ENCODE measurements at regions not wholly inside any gene's neighbourhood (a gene's known extent, or its start where the extent isn't known, plus 50 kb on each side); places are given as distances from the start of the nearest gene placed in this dataset.
"Not testable (repeated sequence)": the region's sequence is repeated elsewhere in the genome, so short reads cannot be mapped to it uniquely, and the experiment has no call there.

GRCh38 chr17:21470422-21470821 lies 94.3 kb downstream of the KCNJ12 start:
- H3K9me3 Mint-ChIP-seq; H3K4me1 Mint-ChIP-seq (ENCODE audit: low read depth); ATAC-seq (ENCODE audit: poor library complexity); intact Hi-C loops (cut with DNase I, micrococcal nuclease); H3K27ac Mint-ChIP-seq; POLR2A ChIA-PET; H3K9me3 ChIP-seq (ENCODE audit: control insufficient read depth in 1 of 2, insufficient read depth in 1 of 2, low read length in 2 of 2); H3K27ac ChIP-seq (ENCODE audit: low read depth in 1 of 2, low read length in 2 of 2); DNase-seq; H3K27me3 ChIP-seq (ENCODE audit: control insufficient read depth in 1 of 2, insufficient read depth in 2 of 2, low read length in 2 of 2); H3K4me1 ChIP-seq (ENCODE audit: insufficient read depth, low read length); H3K4me3 ChIP-seq (ENCODE audit: low read length); H3K4me3 Mint-ChIP-seq; H3K36me3 Mint-ChIP-seq (ENCODE audit: low read depth); H3K36me3 ChIP-seq (ENCODE audit: insufficient read depth, low read length): not testable (repeated sequence)
- peaks cover 13% of the 10 kb centered on the region for H3K27me3 Mint-ChIP-seq
- CTCF ChIA-PET: interaction anchor here (1.5 kb wide), 1 partner anchor 13 kb away, joined by 3 read pairs; no protein-coding TSS in a partner anchor

- Histone ChIP-seq H3K4me1 (ENCODE audit: insufficient read depth, low read length) (no peaks in the 10 kb centered on the region), H3K27ac (ENCODE audit: low read depth in 1 of 2, low read length in 2 of 2) (no peak overlapping the region), H3K27me3 (ENCODE audit: control insufficient read depth in 1 of 2, insufficient read depth in 2 of 2, low read length in 2 of 2) (no peaks in the 10 kb centered on the region), H3K4me3 (ENCODE audit: low read length) (no peak overlapping the region), H3K9me3 (ENCODE audit: control insufficient read depth in 1 of 2, insufficient read depth in 1 of 2, low read length in 2 of 2) (no peaks in the 10 kb centered on the region), H3K36me3 (ENCODE audit: insufficient read depth, low read length) (no peaks in the 10 kb centered on the region)
- Mint-ChIP-seq H3K9me3 (no peaks in the 10 kb centered on the region), H3K4me1 (ENCODE audit: low read depth) (no peaks in the 10 kb centered on the region), H3K27me3 (peaks cover 16% of the 10 kb centered on the region), H3K4me3 (no peak overlapping the region), H3K27ac (no peak overlapping the region), H3K36me3 (ENCODE audit: low read depth) (no peaks in the 10 kb centered on the region)
- TF ChIP-seq CTCF (IDR thresholded peaks at IDR 0.05): no peak
- intact Hi-C loops (cut with DNase I, micrococcal nuclease): no loop called here
- no peak for ATAC-seq (ENCODE audit: poor library complexity)
- ChIA-PET CTCF (interaction anchor here (1.5 kb wide), 1 partner anchor 14 kb away, joined by 3 read pairs; no protein-coding TSS in a partner anchor), POLR2A (no interaction called here)
- DNase-seq: no peak
These were observed 94.7 kb downstream of the KCNJ12 start for GRCh38 chr17:21470861-21471260.

- H3K4me3 Mint-ChIP-seq: no peak overlapping the region
- DNase-seq (no peak), ATAC-seq (ENCODE audit: poor library complexity) (no peak)
- intact Hi-C loops (cut with DNase I, micrococcal nuclease): no loop called here
- no peak for TF ChIP-seq CTCF (IDR thresholded peaks at IDR 0.05)
- Histone ChIP-seq H3K4me1 (ENCODE audit: insufficient read depth, low read length) (no peaks in the 10 kb centered on the region), H3K27me3 (ENCODE audit: control insufficient read depth in 1 of 2, insufficient read depth in 2 of 2, low read length in 2 of 2) (peaks cover 0 to 7% of the 10 kb centered on the region in 2 experiments), H3K4me3 (ENCODE audit: low read length) (no peak overlapping the region), H3K36me3 (ENCODE audit: insufficient read depth, low read length) (no peaks in the 10 kb centered on the region), H3K27ac (ENCODE audit: low read depth in 1 of 2, low read length in 2 of 2) (no peak overlapping the region), H3K9me3 (ENCODE audit: control insufficient read depth in 1 of 2, insufficient read depth in 1 of 2, low read length in 2 of 2) (peaks cover 13 to 27% of the 10 kb centered on the region in 2 experiments)
- H3K27ac Mint-ChIP-seq: no peak overlapping the region
- ChIA-PET CTCF (no interaction called here), POLR2A (no interaction called here)
- no peaks in the 10 kb centered on the region for H3K4me1 Mint-ChIP-seq (ENCODE audit: low read depth)
- H3K9me3 Mint-ChIP-seq: peaks cover 3% of the 10 kb centered on the region
- no peaks in the 10 kb centered on the region for H3K36me3 Mint-ChIP-seq (ENCODE audit: low read depth)
- H3K27me3 Mint-ChIP-seq: peaks cover 47% of the 10 kb centered on the region
These were observed 98.7 kb downstream of the KCNJ12 start for GRCh38 chr17:21474815-21475214.

- peaks cover 55% of the 10 kb centered on the region for H3K27me3 Mint-ChIP-seq
- ChIA-PET CTCF (no interaction called here), POLR2A (no interaction called here)
- no peak for TF ChIP-seq CTCF (IDR thresholded peaks at IDR 0.05)
- H3K4me3 Mint-ChIP-seq: no peak overlapping the region
- ATAC-seq (ENCODE audit: poor library complexity) (no peak), DNase-seq (no peak)
- H3K27ac ChIP-seq (ENCODE audit: low read depth in 1 of 2, low read length in 2 of 2): no peak overlapping the region
- no peaks in the 10 kb centered on the region for H3K4me1 ChIP-seq (ENCODE audit: insufficient read depth, low read length)
- H3K27me3 ChIP-seq (ENCODE audit: control insufficient read depth in 1 of 2, insufficient read depth in 2 of 2, low read length in 2 of 2): peaks cover 5 to 9% of the 10 kb centered on the region in 2 experiments
- no peaks in the 10 kb centered on the region for H3K36me3 Mint-ChIP-seq (ENCODE audit: low read depth)
- no peak overlapping the region for H3K4me3 ChIP-seq (ENCODE audit: low read length)
- H3K9me3 Mint-ChIP-seq: peaks cover 3% of the 10 kb centered on the region
- no peaks in the 10 kb centered on the region for H3K36me3 ChIP-seq (ENCODE audit: insufficient read depth, low read length)
- peaks cover 13 to 27% of the 10 kb centered on the region in 2 experiments for H3K9me3 ChIP-seq (ENCODE audit: control insufficient read depth in 1 of 2, insufficient read depth in 1 of 2, low read length in 2 of 2)
- intact Hi-C loops (cut with DNase I, micrococcal nuclease): no loop called here
- H3K27ac Mint-ChIP-seq: no peak overlapping the region
- no peaks in the 10 kb centered on the region for H3K4me1 Mint-ChIP-seq (ENCODE audit: low read depth)
These were observed 99.4 kb downstream of the KCNJ12 start for GRCh38 chr17:21475571-21475970.

Measured in CD4-positive, alpha-beta T cell (primary cell).